MM.1S (cell line): ENCODE measurements at regions not wholly inside any gene's neighbourhood (a gene's known extent, or its start where the extent isn't known, plus 50 kb on each side); places are given as distances from the start of the nearest gene placed in this dataset.
"Not testable (repeated sequence)": the region's sequence is repeated elsewhere in the genome, so short reads cannot be mapped to it uniquely, and the experiment has no call there.

Source experiments
- DNase-seq: peaks from one replicate; pipeline ENCODE4 v3.0.0-alpha.2; 2015
- H2AFZ ChIP-seq: fragments of 300-600 bp; sonication (generic); 2 replicates; pipeline ENCODE4 v1.6.0; 2016; ENCODE audit warnings: antibody characterized with exemption, low read length
- H3F3A ChIP-seq: fragments of 300-600 bp; sonication (generic); 2 replicates; pipeline ENCODE4 v1.6.1; 2016; ENCODE audit warnings: mild to moderate bottlenecking, antibody characterized with exemption, low read length, moderate library complexity, mixed read lengths; ENCODE audit not compliant: insufficient read depth
- H3K27ac ChIP-seq: fragments of 300-600 bp; sonication (generic); 2 replicates; pipeline ENCODE4 v1.5.1; 2016; ENCODE audit warnings: mild to moderate bottlenecking, low read length
- H3K27me3 ChIP-seq: fragments of 300-600 bp; sonication (generic); replicated peaks from 2 replicates; pipeline ENCODE4 v1.6.0; 2016; ENCODE audit warnings: low read length; ENCODE audit not compliant: insufficient read depth
- H3K36me3 ChIP-seq: fragments of 300-600 bp; sonication (generic); replicated peaks from 2 replicates; pipeline ENCODE4 v1.6.1; 2016; ENCODE audit warnings: mild to moderate bottlenecking, low read length, mixed read lengths; ENCODE audit not compliant: insufficient read depth
- H3K4me1 ChIP-seq: fragments of 300-600 bp; sonication (generic); 2 replicates; pipeline ENCODE4 v1.6.1; 2016; ENCODE audit warnings: low read length, mixed read lengths
- H3K4me2 ChIP-seq: fragments of 300-600 bp; sonication (generic); 2 replicates; pipeline ENCODE4 v1.6.0; 2016; ENCODE audit warnings: low read depth, low read length
- H3K4me3 ChIP-seq: fragments of 300-600 bp; sonication (generic); 2 replicates; pipeline ENCODE4 v1.5.1; 2016; ENCODE audit warnings: low read length, mixed read lengths
- H3K79me2 ChIP-seq: fragments of 300-600 bp; sonication (generic); 2 replicates; pipeline ENCODE4 v1.6.1; 2016; ENCODE audit warnings: mixed run types, low read length, mixed read lengths
- H3K9ac ChIP-seq: fragments of 300-600 bp; sonication (generic); 2 replicates; pipeline ENCODE4 v1.6.1; 2016; ENCODE audit warnings: low read length, mixed read lengths
- H3K9me2 ChIP-seq: fragments of 300-600 bp; sonication (generic); replicated peaks from 2 replicates; pipeline ENCODE4 v1.6.1; 2016; ENCODE audit warnings: mild to moderate bottlenecking, low read length, mixed read lengths; ENCODE audit not compliant: insufficient read depth
- H3K9me3 ChIP-seq: fragments of 300-600 bp; sonication (generic); replicated peaks from 2 replicates; pipeline ENCODE4 v1.6.1; 2016; ENCODE audit warnings: mild to moderate bottlenecking, low read length, mixed read lengths; ENCODE audit not compliant: insufficient read depth
- H4K20me1 ChIP-seq: fragments of 300-600 bp; sonication (generic); 2 replicates; pipeline ENCODE4 v1.6.1; 2016; ENCODE audit warnings: mild to moderate bottlenecking, low read length, moderate library complexity, mixed read lengths; ENCODE audit not compliant: insufficient read depth
- EZH2 ChIP-seq: fragments of 300-600 bp; sonication (generic); optimal IDR thresholded peaks from 2 replicates; pipeline ENCODE3; 2017; ENCODE audit warnings: low read depth, mild to moderate bottlenecking, antibody characterized with exemption, low read length, mixed read lengths
- EZH2phosphoT487 ChIP-seq: fragments of 300-600 bp; sonication (generic); IDR thresholded peaks from 2 replicates; pipeline ENCODE4 v1.6.1; 2018; ENCODE audit warnings: antibody characterized with exemption, low read length
- TF ChIP-seq, protein P1 (sequence below): fragments of 300-600 bp; sonication (generic); IDR thresholded peaks from 2 replicates; pipeline ENCODE4 v1.5.1; 2016; ENCODE audit warnings: antibody characterized with exemption, low read length, mixed read lengths

- Histone ChIP-seq H3K4me3 (no peak overlapping the region), H3K9ac (no peak overlapping the region), H3K27ac (no peak overlapping the region), H3K4me2 (no peak overlapping the region), H3K27me3 (no peaks in the 10 kb centered on the region), H3K9me3 (no peaks in the 10 kb centered on the region), H3K36me3 (no peaks in the 10 kb centered on the region), H3K9me2 (no peaks in the 10 kb centered on the region), H3F3A (no peaks in the 10 kb centered on the region), H4K20me1 (no peaks in the 10 kb centered on the region), H2AFZ (no peak overlapping the region), H3K4me1 (no peaks in the 10 kb centered on the region), H3K79me2 (no peaks in the 10 kb centered on the region)
- TF ChIP-seq, protein P1, sequence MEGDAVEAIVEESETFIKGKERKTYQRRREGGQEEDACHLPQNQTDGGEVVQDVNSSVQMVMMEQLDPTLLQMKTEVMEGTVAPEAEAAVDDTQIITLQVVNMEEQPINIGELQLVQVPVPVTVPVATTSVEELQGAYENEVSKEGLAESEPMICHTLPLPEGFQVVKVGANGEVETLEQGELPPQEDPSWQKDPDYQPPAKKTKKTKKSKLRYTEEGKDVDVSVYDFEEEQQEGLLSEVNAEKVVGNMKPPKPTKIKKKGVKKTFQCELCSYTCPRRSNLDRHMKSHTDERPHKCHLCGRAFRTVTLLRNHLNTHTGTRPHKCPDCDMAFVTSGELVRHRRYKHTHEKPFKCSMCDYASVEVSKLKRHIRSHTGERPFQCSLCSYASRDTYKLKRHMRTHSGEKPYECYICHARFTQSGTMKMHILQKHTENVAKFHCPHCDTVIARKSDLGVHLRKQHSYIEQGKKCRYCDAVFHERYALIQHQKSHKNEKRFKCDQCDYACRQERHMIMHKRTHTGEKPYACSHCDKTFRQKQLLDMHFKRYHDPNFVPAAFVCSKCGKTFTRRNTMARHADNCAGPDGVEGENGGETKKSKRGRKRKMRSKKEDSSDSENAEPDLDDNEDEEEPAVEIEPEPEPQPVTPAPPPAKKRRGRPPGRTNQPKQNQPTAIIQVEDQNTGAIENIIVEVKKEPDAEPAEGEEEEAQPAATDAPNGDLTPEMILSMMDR = no peak
- no peak for TF ChIP-seq EZH2phosphoT487
- no peak for TF ChIP-seq EZH2
- DNase-seq = no peak
These were observed 571.2 kb upstream of the ACVR2A start for GRCh38 chr2:147273628-147274027.

DNA sequence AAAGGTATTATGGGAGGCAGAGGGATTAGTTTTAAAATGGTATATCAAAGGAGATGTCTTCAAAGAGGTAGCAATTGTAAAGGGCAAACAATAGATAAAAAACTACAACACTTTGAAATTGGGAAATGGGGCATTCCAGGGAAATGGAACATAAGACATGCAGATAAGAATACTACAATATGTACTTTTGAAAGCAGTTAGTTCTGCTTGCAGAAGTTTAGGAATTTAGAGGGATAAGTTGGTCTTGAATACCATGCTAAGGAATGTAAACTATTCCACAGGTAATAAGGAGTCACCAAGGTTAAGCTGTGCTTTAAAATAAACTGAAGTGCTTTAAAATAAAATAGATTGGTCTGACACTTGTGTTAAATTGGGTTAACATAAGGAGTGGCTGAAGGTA is 571.7 kb upstream of the ACVR2A start:
- Histone ChIP-seq H3K27me3 (no peaks in the 10 kb centered on the region), H3K9me3 (no peaks in the 10 kb centered on the region), H3K4me3 (no peak overlapping the region), H2AFZ (no peak overlapping the region), H3K9me2 (no peaks in the 10 kb centered on the region), H3F3A (no peaks in the 10 kb centered on the region), H4K20me1 (no peaks in the 10 kb centered on the region), H3K4me1 (no peaks in the 10 kb centered on the region), H3K9ac (no peak overlapping the region), H3K27ac (no peak overlapping the region), H3K36me3 (no peaks in the 10 kb centered on the region), H3K4me2 (no peak overlapping the region), H3K79me2 (no peaks in the 10 kb centered on the region)
- TF ChIP-seq EZH2 = no peak
- TF ChIP-seq, protein P1 = no peak
- TF ChIP-seq EZH2phosphoT487 = no peak
- no peak for DNase-seq

GRCh38 chr2:147269581-147269980 is 575.2 kb upstream of the ACVR2A start:
- not testable (repeated sequence) for H3K9me3 ChIP-seq, H2AFZ ChIP-seq, H4K20me1 ChIP-seq, H3K9me2 ChIP-seq, H3K4me2 ChIP-seq, H3K4me1 ChIP-seq, H3K36me3 ChIP-seq, H3K79me2 ChIP-seq, H3K9ac ChIP-seq, DNase-seq, H3K27ac ChIP-seq, H3K27me3 ChIP-seq, H3F3A ChIP-seq, H3K4me3 ChIP-seq

DNA sequence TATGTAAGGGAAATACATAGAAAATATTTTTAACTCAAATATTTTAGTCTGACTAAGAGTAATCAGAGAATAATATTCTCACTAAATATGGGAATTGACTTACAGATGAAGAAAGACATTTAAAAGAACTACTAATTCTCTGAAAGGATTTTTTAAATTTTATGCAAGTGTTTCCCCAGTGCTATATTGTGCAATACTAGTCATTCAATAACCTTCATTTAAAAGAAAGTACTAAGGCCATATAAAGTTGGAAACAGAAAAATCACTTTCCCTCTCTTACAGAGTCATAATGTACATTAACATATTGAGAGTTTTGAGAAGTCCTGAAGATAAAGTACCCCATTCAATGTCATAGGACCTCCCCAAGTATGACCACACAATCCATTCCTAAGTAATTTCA is 584.6 kb upstream of the ACVR2A start:
- no peaks in the 10 kb centered on the region for H3K36me3 ChIP-seq
- no peak overlapping the region for H3K4me3 ChIP-seq
- H2AFZ ChIP-seq = no peak overlapping the region
- H3K9ac ChIP-seq = no peak overlapping the region
- no peaks in the 10 kb centered on the region for H3K79me2 ChIP-seq
- TF ChIP-seq, protein P1 = no peak
- DNase-seq = no peak
- H3K4me2 ChIP-seq = no peak overlapping the region
- no peaks in the 10 kb centered on the region for H3K9me2 ChIP-seq
- H3K9me3 ChIP-seq = no peaks in the 10 kb centered on the region
- no peaks in the 10 kb centered on the region for H3K4me1 ChIP-seq
- H3K27me3 ChIP-seq = no peaks in the 10 kb centered on the region
- no peaks in the 10 kb centered on the region for H4K20me1 ChIP-seq
- no peaks in the 10 kb centered on the region for H3F3A ChIP-seq
- H3K27ac ChIP-seq = no peak overlapping the region
